GM12878 (cell line): ENCODE measurements at regions not wholly inside any gene's neighbourhood (a gene's known extent, or its start where the extent isn't known, plus 50 kb on each side); places are given as distances from the start of the nearest gene placed in this dataset.

Source experiments
- ATAC-seq: fragments of 200-7000 bp; cut with Tn5 transposase; 3 replicates; pipeline ENCODE4 v1.9.1; 2020; ENCODE audit warnings: mild to moderate bottlenecking, moderate library complexity
- BruUV-seq: library from RNA; stranded (reverse); fragments of 400-500 nt; replicated peaks from 2 replicates; lab custom pipeline; 2021; lab: Mats Ljungman, UMichigan
- CTCF ChIA-PET: fragments of 300-600 bp; sonication (Branson Sonifier 250); formaldehyde crosslinking; extraction: SDS; loops from one replicate; lab custom pipeline; 2021; ENCODE audit warnings: inconsistent platforms; lab: Yijun Ruan, JAX
- POLR2A ChIA-PET: fragments of 350-600 bp; formaldehyde crosslinking; extraction: SDS; loops from one replicate; lab custom pipeline; 2021; ENCODE audit warnings: inconsistent platforms; lab: Charles Lee
- RAD21 ChIA-PET: fragments of 300-600 bp; sonication (Branson Sonifier 250); formaldehyde crosslinking; loops from one replicate; lab custom pipeline; 2023; ENCODE audit warnings: antibody characterized with exemption; ENCODE audit not compliant: unreplicated experiment; lab: Charles Lee
- SMC1A ChIA-PET: fragments of 300-600 bp; sonication (Branson Sonifier 250); formaldehyde crosslinking; loops from one replicate; lab custom pipeline; 2023; ENCODE audit not compliant: unreplicated experiment, uncharacterized antibody; lab: Charles Lee
- DNase-seq: peaks from one replicate; pipeline ENCODE4 v3.0.0-alpha.2; 2011; ENCODE audit warnings: low read depth, low spot score
- FAIRE-seq: peaks from 3 replicates; lab custom pipeline; 2011; peaks lifted over from hg19 to GRCh38; lab: Jason Lieb, UNC
- H2AFZ ChIP-seq: 2 replicates; pipeline ENCODE4 v1.6.0; 2011; ENCODE audit warnings: low read depth, low read length, control low read depth; ENCODE audit not compliant: control insufficient read depth
- H3K27ac ChIP-seq: 2 replicates; pipeline ENCODE4 v1.5.1; 2011; ENCODE audit warnings: control low read depth; ENCODE audit not compliant: control insufficient read depth, insufficient read depth
- H3K27me3 ChIP-seq, 2 experiments: replicated peaks in 1 of 2; 2 replicates each; pipeline versions ENCODE4 v1.6.0 to v1.6.1; 2011; ENCODE audit warnings: low read length in 1 of 2; ENCODE audit not compliant: control insufficient read depth in 2 of 2, insufficient read depth in 2 of 2
- H3K36me3 ChIP-seq, 2 experiments: 2 replicates each; pipeline ENCODE4 v1.5.1; 2011; ENCODE audit warnings: low read length in 1 of 2; ENCODE audit not compliant: control insufficient read depth in 2 of 2, insufficient read depth in 2 of 2
- H3K4me1 ChIP-seq: 2 replicates; pipeline ENCODE4 v1.6.1; 2011; ENCODE audit warnings: mild to moderate bottlenecking, low read length, moderate library complexity, mixed read lengths; ENCODE audit not compliant: control insufficient read depth, insufficient read depth
- H3K4me2 ChIP-seq: 2 replicates; pipeline ENCODE4 v1.6.0; 2011; ENCODE audit warnings: control low read depth; ENCODE audit not compliant: control insufficient read depth, insufficient read depth
- H3K4me3 ChIP-seq: fragments of 200-600 bp; sonication (generic); 2 replicates; pipeline ENCODE4 v1.5.1; 2016
- H3K79me2 ChIP-seq: 2 replicates; pipeline ENCODE4 v1.6.0; 2011; ENCODE audit warnings: low read length; ENCODE audit not compliant: control insufficient read depth, insufficient read depth
- H3K9ac ChIP-seq: 2 replicates; pipeline ENCODE4 v1.8.0; 2011; ENCODE audit warnings: low read length, control low read depth, mixed read lengths; ENCODE audit not compliant: control insufficient read depth, insufficient read depth
- H3K9me3 ChIP-seq: replicated peaks from 3 replicates; pipeline ENCODE4 v1.5.1; 2011; ENCODE audit warnings: mild to moderate bottlenecking, low read length; ENCODE audit not compliant: control insufficient read depth, insufficient read depth
- H4K20me1 ChIP-seq: 2 replicates; pipeline ENCODE4 v1.6.0; 2011; ENCODE audit not compliant: control insufficient read depth, insufficient read depth
- ASH2L ChIP-seq: fragments of 300-600, 200-600 bp; sonication (generic); IDR thresholded peaks from 2 replicates; pipeline ENCODE4 v1.6.1; 2017; ENCODE audit warnings: low read depth, mild to moderate bottlenecking, borderline replicate concordance
- ATF7 ChIP-seq: fragments of 450-650 bp; IDR thresholded peaks from 2 replicates; pipeline ENCODE4 v1.6.1; 2016; ENCODE audit warnings: low read depth, mild to moderate bottlenecking
- BCL11A ChIP-seq: IDR thresholded peaks from 2 replicates; pipeline ENCODE4 v1.6.1; 2011; ENCODE audit warnings: low read depth, low read length
- BMI1 ChIP-seq: fragments of 450-650 bp; IDR thresholded peaks from 2 replicates; pipeline ENCODE4 v1.6.1; 2016; ENCODE audit warnings: mild to moderate bottlenecking, moderate library complexity, borderline replicate concordance
- FOXK2 ChIP-seq: fragments of 450-650 bp; IDR thresholded peaks from 2 replicates; pipeline ENCODE4 v1.6.1; 2017; ENCODE audit warnings: mild to moderate bottlenecking, moderate library complexity
- MYB ChIP-seq: fragments of 150-350 bp; IDR thresholded peaks from 2 replicates; pipeline ENCODE4 v1.6.1; 2014; ENCODE audit warnings: mild to moderate bottlenecking, low read depth, low read length, borderline replicate concordance
- NBN ChIP-seq: fragments of 450-650 bp; IDR thresholded peaks from 2 replicates; pipeline ENCODE4 v1.6.1; 2016
- RAD51 ChIP-seq: fragments of 450-650 bp; IDR thresholded peaks from 2 replicates; pipeline ENCODE4 v1.6.1; 2016; ENCODE audit warnings: moderate library complexity, mild to moderate bottlenecking, inconsistent platforms
- RCOR1 ChIP-seq: conservative IDR thresholded peaks from 2 replicates; pipeline ENCODE4 v1.6.1; 2012; ENCODE audit warnings: low read depth, low read length, improper control_type of control experiment
- RFX5 ChIP-seq: IDR thresholded peaks from 2 replicates; pipeline ENCODE4 v1.6.1; 2011; ENCODE audit warnings: low read depth, low read length, improper control_type of control experiment
- SMARCA5 ChIP-seq: fragments of 450-650 bp; IDR thresholded peaks from 2 replicates; pipeline ENCODE4 v1.6.1; 2017; ENCODE audit warnings: mild to moderate bottlenecking
- SUZ12 ChIP-seq: fragments of 200-600 bp; sonication (generic); IDR thresholded peaks from one replicate; pipeline ENCODE4 v1.6.1; 2018; ENCODE audit warnings: antibody characterized with exemption, mild to moderate bottlenecking; ENCODE audit not compliant: unreplicated experiment
- TCF3 ChIP-seq: IDR thresholded peaks from 2 replicates; pipeline ENCODE4 v1.6.1; 2012; ENCODE audit warnings: low read depth, mild to moderate bottlenecking, low read length, borderline replicate concordance; ENCODE audit not compliant: insufficient read depth
- ZNF207 ChIP-seq: fragments of 450-650 bp; IDR thresholded peaks from 2 replicates; pipeline ENCODE4 v1.6.1; 2014; ENCODE audit warnings: antibody characterized with exemption, mild to moderate bottlenecking, borderline replicate concordance
- ZNF384 ChIP-seq: IDR thresholded peaks from 2 replicates; pipeline ENCODE4 v1.6.1; 2012; ENCODE audit warnings: low read depth, mild to moderate bottlenecking, low read length, improper control_type of control experiment, borderline replicate concordance
- in situ Hi-C: fragments of 300-500 bp; cut with MboI; formaldehyde crosslinking; loops from 9 replicates; pipeline ENCODE4 v1.14.3; 2018; ENCODE audit warnings: mixed read lengths
- intact Hi-C: fragments of 100-400 bp; cut with micrococcal nuclease; formaldehyde crosslinking; loops from one replicate; pipeline ENCODE4 v1.14.2; 2022; ENCODE audit not compliant: unreplicated experiment
- TF ChIP-seq, protein P1 (sequence below): IDR thresholded peaks from 2 replicates; pipeline ENCODE4 v1.6.1; 2011; ENCODE audit warnings: borderline replicate concordance, low read depth, mild to moderate bottlenecking, moderate library complexity, mixed read lengths, low read length; ENCODE audit not compliant: insufficient read depth; ENCODE audit errors: extremely low read length
- TF ChIP-seq, protein P2 (sequence below): fragments of 450-650 bp; IDR thresholded peaks from 2 replicates; pipeline ENCODE4 v1.6.1; 2018; ENCODE audit warnings: borderline replicate concordance, mild to moderate bottlenecking; ENCODE audit not compliant: partially characterized antibody
- TF ChIP-seq, protein P3 (sequence below): fragments of 150-350 bp; IDR thresholded peaks from 2 replicates; pipeline ENCODE4 v1.6.1; 2014; ENCODE audit warnings: mild to moderate bottlenecking, low read depth, low read length

DNA sequence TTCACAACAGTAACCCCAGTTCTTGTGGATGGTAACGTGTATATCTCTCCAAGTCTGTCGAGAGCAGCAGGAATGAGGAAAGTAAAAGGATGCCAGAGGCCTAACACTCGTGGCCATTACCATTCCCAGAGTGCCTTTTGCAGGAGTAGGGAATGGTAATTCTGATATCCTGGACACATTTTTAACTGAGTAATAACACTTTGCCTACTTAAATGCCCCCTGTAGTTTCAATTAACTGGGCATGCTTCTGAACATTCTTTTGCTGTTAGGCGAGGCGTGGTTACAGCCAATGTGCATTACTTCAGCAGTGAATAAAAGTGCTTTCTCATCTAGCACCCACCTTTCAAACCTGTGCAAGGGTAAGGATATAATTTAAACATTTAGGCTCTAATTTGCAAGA, 258.5 kb upstream of the ADGRL2 start (continued):
- TF ChIP-seq, protein P1, sequence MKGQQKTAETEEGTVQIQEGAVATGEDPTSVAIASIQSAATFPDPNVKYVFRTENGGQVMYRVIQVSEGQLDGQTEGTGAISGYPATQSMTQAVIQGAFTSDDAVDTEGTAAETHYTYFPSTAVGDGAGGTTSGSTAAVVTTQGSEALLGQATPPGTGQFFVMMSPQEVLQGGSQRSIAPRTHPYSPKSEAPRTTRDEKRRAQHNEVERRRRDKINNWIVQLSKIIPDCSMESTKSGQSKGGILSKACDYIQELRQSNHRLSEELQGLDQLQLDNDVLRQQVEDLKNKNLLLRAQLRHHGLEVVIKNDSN: no peak
- TF ChIP-seq SMARCA5 (no peak), ASH2L (no peak), RCOR1 (no peak), MYB (no peak), BCL11A (no peak), ATF7 (no peak)
- TF ChIP-seq, protein P2, sequence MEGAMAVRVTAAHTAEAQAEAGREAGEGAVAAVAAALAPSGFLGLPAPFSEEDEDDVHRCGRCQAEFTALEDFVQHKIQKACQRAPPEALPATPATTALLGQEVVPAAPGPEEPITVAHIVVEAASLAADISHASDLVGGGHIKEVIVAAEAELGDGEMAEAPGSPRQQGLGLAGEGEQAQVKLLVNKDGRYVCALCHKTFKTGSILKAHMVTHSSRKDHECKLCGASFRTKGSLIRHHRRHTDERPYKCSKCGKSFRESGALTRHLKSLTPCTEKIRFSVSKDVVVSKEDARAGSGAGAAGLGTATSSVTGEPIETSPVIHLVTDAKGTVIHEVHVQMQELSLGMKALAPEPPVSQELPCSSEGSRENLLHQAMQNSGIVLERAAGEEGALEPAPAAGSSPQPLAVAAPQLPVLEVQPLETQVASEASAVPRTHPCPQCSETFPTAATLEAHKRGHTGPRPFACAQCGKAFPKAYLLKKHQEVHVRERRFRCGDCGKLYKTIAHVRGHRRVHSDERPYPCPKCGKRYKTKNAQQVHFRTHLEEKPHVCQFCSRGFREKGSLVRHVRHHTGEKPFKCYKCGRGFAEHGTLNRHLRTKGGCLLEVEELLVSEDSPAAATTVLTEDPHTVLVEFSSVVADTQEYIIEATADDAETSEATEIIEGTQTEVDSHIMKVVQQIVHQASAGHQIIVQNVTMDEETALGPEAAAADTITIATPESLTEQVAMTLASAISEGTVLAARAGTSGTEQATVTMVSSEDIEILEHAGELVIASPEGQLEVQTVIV: no peak

GRCh38 chr1:81540216-81540615, 260.5 kb upstream of the ADGRL2 start:
- ChIA-PET RAD21 (no interaction called here), POLR2A (no interaction called here), SMC1A (interaction anchor here (0.7 to 0.8 kb wide), 2 partner anchors 49 to 221 kb away, joined by 3 read pairs; no protein-coding TSS in a partner anchor), CTCF (interaction anchor here (0.6 to 2.9 kb wide), 5 partner anchors 10 to 243 kb away, joined by 3 to 14 read pairs (median 3); no protein-coding TSS in a partner anchor)
- H3K27ac ChIP-seq: no peak overlapping the region
- H3K4me1 ChIP-seq: no peaks in the 10 kb centered on the region
- H3K9me3 ChIP-seq: no peaks in the 10 kb centered on the region
- H2AFZ ChIP-seq: no peak overlapping the region
- intact Hi-C loops: no loop called here
- no peaks in the 10 kb centered on the region for H3K27me3 ChIP-seq
- in situ Hi-C loops: no loop called here
- FAIRE-seq: no peak
- no peak overlapping the region for H3K9ac ChIP-seq
- no peaks in the 10 kb centered on the region for H3K79me2 ChIP-seq
- no peaks in the 10 kb centered on the region for H4K20me1 ChIP-seq
- BruUV-seq: no TSS peak
- no peak overlapping the region for H3K4me2 ChIP-seq
- no peaks in the 10 kb centered on the region for H3K36me3 ChIP-seq
- DNase-seq: no peak
- H3K4me3 ChIP-seq: no peak overlapping the region
- no peak for ATAC-seq
- no peak for TF ChIP-seq NBN
- no peak for TF ChIP-seq RAD51
- no peak for TF ChIP-seq RFX5
- no peak for TF ChIP-seq ZNF384
- TF ChIP-seq FOXK2: no peak
- no peak for TF ChIP-seq ZNF207
- TF ChIP-seq, protein P3, sequence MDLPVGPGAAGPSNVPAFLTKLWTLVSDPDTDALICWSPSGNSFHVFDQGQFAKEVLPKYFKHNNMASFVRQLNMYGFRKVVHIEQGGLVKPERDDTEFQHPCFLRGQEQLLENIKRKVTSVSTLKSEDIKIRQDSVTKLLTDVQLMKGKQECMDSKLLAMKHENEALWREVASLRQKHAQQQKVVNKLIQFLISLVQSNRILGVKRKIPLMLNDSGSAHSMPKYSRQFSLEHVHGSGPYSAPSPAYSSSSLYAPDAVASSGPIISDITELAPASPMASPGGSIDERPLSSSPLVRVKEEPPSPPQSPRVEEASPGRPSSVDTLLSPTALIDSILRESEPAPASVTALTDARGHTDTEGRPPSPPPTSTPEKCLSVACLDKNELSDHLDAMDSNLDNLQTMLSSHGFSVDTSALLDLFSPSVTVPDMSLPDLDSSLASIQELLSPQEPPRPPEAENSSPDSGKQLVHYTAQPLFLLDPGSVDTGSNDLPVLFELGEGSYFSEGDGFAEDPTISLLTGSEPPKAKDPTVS: no peak
- no peak for TF ChIP-seq BMI1
- TF ChIP-seq TCF3: no peak
- no peak for TF ChIP-seq SUZ12
- no peak for TF ChIP-seq BCL11A
